ENCODE measurements at regions not wholly inside any gene's neighbourhood (a gene's known extent, or its start where the extent isn't known, plus 50 kb on each side); places are given as distances from the start of the nearest gene placed in this dataset.

- no peak for DNase-seq (ENCODE audit: low spot score)
These were observed 54.9 kb downstream of the MAGEB17 start for GRCh38 chrX:16222151-16222550.

GRCh38 chrX:16223385-16223784 lies 56.1 kb downstream of the MAGEB17 start:
- DNase-seq (ENCODE audit: low spot score) = no peak

- no peak for DNase-seq (ENCODE audit: low spot score)
These were observed 71.9 kb downstream of the MAGEB17 start for GRCh38 chrX:16239211-16239610.

- DNase-seq (ENCODE audit: low spot score) = no peak
These were observed 73.1 kb downstream of the MAGEB17 start for GRCh38 chrX:16240231-16240905.

- DNase-seq (ENCODE audit: low spot score) = no peak
These were observed 73.7 kb downstream of the MAGEB17 start for GRCh38 chrX:16240968-16241367.

GRCh38 chrX:16250296-16250695 lies 83.0 kb downstream of the MAGEB17 start:
- DNase-seq (ENCODE audit: low spot score) = no peak

- no peak for DNase-seq (ENCODE audit: low spot score)
These were observed 84.5 kb downstream of the MAGEB17 start for GRCh38 chrX:16251782-16252181.

- no peak for DNase-seq (ENCODE audit: low spot score)
These were observed 91.6 kb downstream of the MAGEB17 start for GRCh38 chrX:16258882-16259281.

GRCh38 chrX:16267431-16267830 lies 100.2 kb downstream of the MAGEB17 start:
- DNase-seq (ENCODE audit: low spot score) = no peak

GRCh38 chrX:16268206-16268605 lies 100.9 kb downstream of the MAGEB17 start:
- no peak for DNase-seq (ENCODE audit: low spot score)

- no peak for DNase-seq (ENCODE audit: low spot score)
These were observed 111.6 kb downstream of the MAGEB17 start for GRCh38 chrX:16278927-16279326.

- DNase-seq (ENCODE audit: low spot score) = no peak
These were observed 114.9 kb downstream of the MAGEB17 start for GRCh38 chrX:16282209-16282608.

GRCh38 chrX:16284842-16285241 lies 117.6 kb downstream of the MAGEB17 start:
- no peak for DNase-seq (ENCODE audit: low spot score)

GRCh38 chrX:16290997-16291396 lies 123.7 kb downstream of the MAGEB17 start:
- no peak for DNase-seq (ENCODE audit: low spot score)

- no peak for DNase-seq (ENCODE audit: low spot score)
These were observed 133.6 kb downstream of the MAGEB17 start for GRCh38 chrX:16300831-16301230.

- DNase-seq (ENCODE audit: low spot score) = no peak
These were observed 137.5 kb downstream of the MAGEB17 start for GRCh38 chrX:16304751-16305150.

- DNase-seq (ENCODE audit: low spot score) = no peak
These were observed 137.9 kb downstream of the MAGEB17 start for GRCh38 chrX:16305187-16305586.

GRCh38 chrX:16307950-16308349 lies 140.7 kb downstream of the MAGEB17 start:
- DNase-seq (ENCODE audit: low spot score) = no peak

GRCh38 chrX:16308773-16309172 lies 141.5 kb downstream of the MAGEB17 start:
- DNase-seq (ENCODE audit: low spot score) = no peak

GRCh38 chrX:16310326-16310725 lies 143.0 kb downstream of the MAGEB17 start:
- no peak for DNase-seq (ENCODE audit: low spot score)

GRCh38 chrX:16311671-16312070 lies 144.4 kb downstream of the MAGEB17 start:
- DNase-seq (ENCODE audit: low spot score) = no peak

- DNase-seq (ENCODE audit: low spot score) = no peak
These were observed 145.7 kb downstream of the MAGEB17 start for GRCh38 chrX:16312761-16313623.

GRCh38 chrX:16316331-16316730 lies 149.1 kb downstream of the MAGEB17 start:
- DNase-seq (ENCODE audit: low spot score) = no peak
